ENCODE measurements at regions not wholly inside any gene's neighbourhood (a gene's known extent, or its start where the extent isn't known, plus 50 kb on each side); places are given as distances from the start of the nearest gene placed in this dataset.
"Not testable (repeated sequence)": the region's sequence is repeated elsewhere in the genome, so short reads cannot be mapped to it uniquely, and the experiment has no call there.

DNA sequence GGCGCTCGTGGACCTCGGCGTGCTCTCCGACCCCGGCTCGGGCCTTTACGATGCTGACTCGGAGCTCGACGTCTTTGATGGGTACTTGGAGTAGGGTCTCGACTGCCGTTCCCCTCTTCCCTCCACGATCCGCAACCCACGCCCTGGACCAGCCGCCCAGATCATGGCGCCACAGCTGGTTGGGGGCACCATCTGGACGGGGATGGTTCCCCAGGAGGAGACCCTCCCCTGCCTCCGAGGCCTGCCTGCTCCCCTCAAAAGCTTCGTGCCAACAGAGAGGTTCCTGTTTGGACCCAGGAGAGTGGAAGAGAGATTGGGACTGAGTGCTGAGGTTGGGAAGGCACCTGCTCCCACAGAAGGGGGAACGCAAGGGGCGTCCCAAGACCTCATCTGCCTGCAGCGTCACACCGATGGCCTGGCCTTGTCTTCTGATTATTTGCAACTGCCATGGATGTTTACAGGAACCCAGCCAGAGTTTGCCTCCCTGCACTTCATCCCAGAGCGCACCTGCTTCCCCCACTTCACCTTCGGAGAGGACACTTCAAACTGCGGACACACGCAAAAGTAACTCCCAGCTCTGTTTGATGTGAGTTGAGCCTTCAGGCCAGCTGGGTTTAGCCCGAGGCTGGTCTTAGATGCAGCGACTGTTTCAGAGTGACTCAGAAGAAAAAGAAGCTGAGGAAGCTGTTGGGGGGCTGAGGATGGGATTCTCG lies 71.2 kb upstream of the NIPA1 start:
- not testable (repeated sequence) for TF ChIP-seq CTCF (IDR thresholded peaks at IDR 0.05; ENCODE audit: borderline replicate concordance, extremely low read depth, low read length, poor library complexity, severe bottlenecking); EZH2 (IDR thresholded peaks at IDR 0.05; ENCODE audit: borderline replicate concordance, low read depth, low read length, severe bottlenecking)

Data from DND-41 (cell line).